WTC11 (cell line): ENCODE measurements at regions not wholly inside any gene's neighbourhood (a gene's known extent, or its start where the extent isn't known, plus 50 kb on each side); places are given as distances from the start of the nearest gene placed in this dataset.

Experiments
- ATAC-seq: fragments of 200-7000 bp; cut with Tn5 transposase; 2 replicates; pipeline ENCODE4 v1.10.0; 2021; ENCODE audit warnings: mild to moderate bottlenecking, moderate library complexity
- CTCF ChIA-PET: fragments of 300-600 bp; sonication (Branson Sonifier 250); formaldehyde crosslinking; loops from one replicate; lab custom pipeline; 2021; ENCODE audit warnings: antibody characterized with exemption; lab: Charles Lee
- POLR2A ChIA-PET: fragments of 350-600 bp; sonication (Branson Sonifier 250); formaldehyde crosslinking; loops from one replicate; lab custom pipeline; 2021; ENCODE audit warnings: antibody characterized with exemption; lab: Charles Lee
- DNase-seq: peaks from one replicate; pipeline ENCODE4 v3.0.0; 2021; ENCODE audit warnings: low spot score
- H3K27ac Mint-ChIP-seq: 2 replicates; pipeline ENCODE4 v1.8.0; 2021; ENCODE audit warnings: mixed read lengths
- H3K27me3 Mint-ChIP-seq: 2 replicates; pipeline ENCODE4 v1.8.0; 2021; ENCODE audit warnings: low read depth, mild to moderate bottlenecking, moderate library complexity, mixed read lengths
- H3K36me3 Mint-ChIP-seq: 2 replicates; pipeline ENCODE4 v1.8.0; 2021; ENCODE audit warnings: mixed read lengths
- H3K4me1 Mint-ChIP-seq: 2 replicates; pipeline ENCODE4 v1.8.0; 2022; ENCODE audit warnings: mixed read lengths
- H3K4me3 Mint-ChIP-seq: 2 replicates; pipeline ENCODE4 v1.8.0; 2021; ENCODE audit warnings: mild to moderate bottlenecking, moderate library complexity, mixed read lengths
- H3K9me3 Mint-ChIP-seq: 2 replicates; pipeline ENCODE4 v1.8.0; 2021; ENCODE audit warnings: mixed read lengths
- EMX1 ChIP-seq: fragments of 250-450 bp; sonication (Bioruptor Pico); IDR thresholded peaks from 2 replicates; pipeline ENCODE4 v1.8.0; 2021; ENCODE audit warnings: mild to moderate bottlenecking
- ERG ChIP-seq: fragments of 250-450 bp; sonication (Bioruptor Pico); IDR thresholded peaks from 2 replicates; pipeline ENCODE4 v1.8.0; 2021; ENCODE audit warnings: mild to moderate bottlenecking
- GRHL2 ChIP-seq: fragments of 250-450 bp; sonication (Bioruptor Pico); IDR thresholded peaks from 2 replicates; pipeline ENCODE4 v1.8.0; 2022; ENCODE audit warnings: mild to moderate bottlenecking, moderate library complexity; ENCODE audit not compliant: insufficient replicate concordance, severe bottlenecking
- HMGA2 ChIP-seq: fragments of 250-450 bp; sonication (Bioruptor Pico); IDR thresholded peaks from 2 replicates; pipeline ENCODE4 v1.4.0; 2021; ENCODE audit warnings: mild to moderate bottlenecking, moderate library complexity
- MXD4 ChIP-seq: fragments of 250-450 bp; sonication (Bioruptor Pico); IDR thresholded peaks from 2 replicates; pipeline ENCODE4 v1.8.0; 2021; ENCODE audit warnings: mild to moderate bottlenecking, moderate library complexity, borderline replicate concordance
- NR3C1 ChIP-seq: sonication (generic); formaldehyde crosslinking; conservative IDR thresholded peaks from 2 replicates; pipeline ENCODE4 v1.8.1; 2023; ENCODE audit warnings: low read depth, mild to moderate bottlenecking, missing genetic modification reagents
- PRDM15 ChIP-seq: sonication (generic); formaldehyde crosslinking; IDR thresholded peaks from 2 replicates; pipeline ENCODE4 v1.8.0; 2022; ENCODE audit warnings: missing genetic modification reagents
- SMAD3 ChIP-seq: sonication (generic); formaldehyde crosslinking; IDR thresholded peaks from 2 replicates; pipeline ENCODE4 v1.8.0; 2022; ENCODE audit warnings: missing genetic modification reagents, mild to moderate bottlenecking, borderline replicate concordance
- SOX15 ChIP-seq: fragments of 250-450 bp; sonication (Bioruptor Pico); IDR thresholded peaks from 2 replicates; pipeline ENCODE4 v1.9.0; 2021; ENCODE audit warnings: mild to moderate bottlenecking
- USF1 ChIP-seq: sonication (generic); formaldehyde crosslinking; IDR thresholded peaks from 2 replicates; pipeline ENCODE4 v1.8.0; 2022; ENCODE audit warnings: mild to moderate bottlenecking, missing genetic modification reagents
- ZBTB43 ChIP-seq: sonication (generic); formaldehyde crosslinking; IDR thresholded peaks from 2 replicates; pipeline ENCODE4 v1.8.1; 2023; ENCODE audit warnings: mild to moderate bottlenecking, missing genetic modification reagents
- ZNF138 ChIP-seq: sonication (generic); formaldehyde crosslinking; conservative IDR thresholded peaks from 2 replicates; pipeline ENCODE4 v1.8.1; 2022; ENCODE audit warnings: mild to moderate bottlenecking, moderate library complexity, missing genetic modification reagents
- TF ChIP-seq, protein P1 (sequence below): sonication (generic); formaldehyde crosslinking; IDR thresholded peaks from 2 replicates; pipeline ENCODE4 v1.8.0; 2022; ENCODE audit warnings: mild to moderate bottlenecking, missing genetic modification reagents
- TF ChIP-seq, protein P2 (sequence below): sonication (generic); formaldehyde crosslinking; IDR thresholded peaks from 2 replicates; pipeline ENCODE4 v1.8.0; 2022; ENCODE audit warnings: mild to moderate bottlenecking, missing genetic modification reagents
- TF ChIP-seq, protein P3 (sequence below): sonication (generic); formaldehyde crosslinking; IDR thresholded peaks from 2 replicates; pipeline ENCODE4 v1.8.1; 2022; ENCODE audit warnings: low read depth, mild to moderate bottlenecking, moderate library complexity, missing genetic modification reagents, borderline replicate concordance

DNA sequence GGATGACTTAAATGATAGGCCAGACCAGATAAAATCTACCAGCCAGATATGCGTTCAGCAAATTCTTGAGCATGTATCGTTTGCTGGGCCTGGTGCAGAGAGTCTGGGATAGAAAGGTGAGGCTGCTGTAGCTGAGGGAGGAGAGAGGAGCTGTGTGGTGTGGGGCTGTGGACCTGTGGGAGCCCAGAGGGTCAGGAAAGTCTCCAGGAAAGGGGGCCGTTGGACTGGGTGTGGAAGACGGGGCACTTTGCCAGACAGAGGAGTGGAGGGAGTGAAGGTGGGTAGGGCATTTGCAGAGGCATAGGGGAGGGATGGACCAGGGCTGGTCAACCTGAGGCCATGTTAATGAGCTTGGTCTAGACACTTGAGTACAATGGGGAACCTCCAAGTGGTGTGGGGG, 124.7 kb upstream of the UNC5B start:
- no peak for DNase-seq
- peaks cover 6% of the 10 kb centered on the region for H3K27me3 Mint-ChIP-seq
- ChIA-PET CTCF (no interaction called here), POLR2A (no interaction called here)
- no peak overlapping the region for H3K27ac Mint-ChIP-seq
- no peak for ATAC-seq
- no peak for TF ChIP-seq SOX15 (CRISPR knock-in tag)
- no peak for TF ChIP-seq USF1
- no peak for TF ChIP-seq ZNF138 (CRISPR knock-in tag)
- no peak for TF ChIP-seq NR3C1 (CRISPR knock-in tag)
- no peak for TF ChIP-seq ZBTB43
- no peak for TF ChIP-seq EMX1 (CRISPR knock-in tag)
- TF ChIP-seq, protein P1, sequence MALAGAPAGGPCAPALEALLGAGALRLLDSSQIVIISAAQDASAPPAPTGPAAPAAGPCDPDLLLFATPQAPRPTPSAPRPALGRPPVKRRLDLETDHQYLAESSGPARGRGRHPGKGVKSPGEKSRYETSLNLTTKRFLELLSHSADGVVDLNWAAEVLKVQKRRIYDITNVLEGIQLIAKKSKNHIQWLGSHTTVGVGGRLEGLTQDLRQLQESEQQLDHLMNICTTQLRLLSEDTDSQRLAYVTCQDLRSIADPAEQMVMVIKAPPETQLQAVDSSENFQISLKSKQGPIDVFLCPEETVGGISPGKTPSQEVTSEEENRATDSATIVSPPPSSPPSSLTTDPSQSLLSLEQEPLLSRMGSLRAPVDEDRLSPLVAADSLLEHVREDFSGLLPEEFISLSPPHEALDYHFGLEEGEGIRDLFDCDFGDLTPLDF, result no peak
- TF ChIP-seq, protein P2, sequence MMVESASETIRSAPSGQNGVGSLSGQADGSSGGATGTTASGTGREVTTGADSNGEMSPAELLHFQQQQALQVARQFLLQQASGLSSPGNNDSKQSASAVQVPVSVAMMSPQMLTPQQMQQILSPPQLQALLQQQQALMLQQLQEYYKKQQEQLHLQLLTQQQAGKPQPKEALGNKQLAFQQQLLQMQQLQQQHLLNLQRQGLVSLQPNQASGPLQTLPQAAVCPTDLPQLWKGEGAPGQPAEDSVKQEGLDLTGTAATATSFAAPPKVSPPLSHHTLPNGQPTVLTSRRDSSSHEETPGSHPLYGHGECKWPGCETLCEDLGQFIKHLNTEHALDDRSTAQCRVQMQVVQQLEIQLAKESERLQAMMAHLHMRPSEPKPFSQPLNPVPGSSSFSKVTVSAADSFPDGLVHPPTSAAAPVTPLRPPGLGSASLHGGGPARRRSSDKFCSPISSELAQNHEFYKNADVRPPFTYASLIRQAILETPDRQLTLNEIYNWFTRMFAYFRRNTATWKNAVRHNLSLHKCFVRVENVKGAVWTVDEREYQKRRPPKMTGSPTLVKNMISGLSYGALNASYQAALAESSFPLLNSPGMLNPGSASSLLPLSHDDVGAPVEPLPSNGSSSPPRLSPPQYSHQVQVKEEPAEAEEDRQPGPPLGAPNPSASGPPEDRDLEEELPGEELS (CRISPR knock-in tag), result no peak
- TF ChIP-seq MXD4, result no peak
- TF ChIP-seq ERG (CRISPR knock-in tag), result no peak
- TF ChIP-seq, protein P3, sequence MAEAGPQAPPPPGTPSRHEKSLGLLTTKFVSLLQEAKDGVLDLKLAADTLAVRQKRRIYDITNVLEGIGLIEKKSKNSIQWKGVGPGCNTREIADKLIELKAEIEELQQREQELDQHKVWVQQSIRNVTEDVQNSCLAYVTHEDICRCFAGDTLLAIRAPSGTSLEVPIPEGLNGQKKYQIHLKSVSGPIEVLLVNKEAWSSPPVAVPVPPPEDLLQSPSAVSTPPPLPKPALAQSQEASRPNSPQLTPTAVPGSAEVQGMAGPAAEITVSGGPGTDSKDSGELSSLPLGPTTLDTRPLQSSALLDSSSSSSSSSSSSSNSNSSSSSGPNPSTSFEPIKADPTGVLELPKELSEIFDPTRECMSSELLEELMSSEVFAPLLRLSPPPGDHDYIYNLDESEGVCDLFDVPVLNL (CRISPR knock-in tag), result no peak
- no peak for TF ChIP-seq HMGA2 (CRISPR knock-in tag)
- TF ChIP-seq GRHL2 (CRISPR knock-in tag), result no peak
- no peak for TF ChIP-seq PRDM15 (CRISPR knock-in tag)
- no peak for TF ChIP-seq SMAD3 (CRISPR knock-in tag)
- no peaks in the 10 kb centered on the region for H3K36me3 Mint-ChIP-seq
- H3K4me1 Mint-ChIP-seq, result no peaks in the 10 kb centered on the region; the same call in none of the 2 replicates
- no peak overlapping the region for H3K4me3 Mint-ChIP-seq
- peaks cover 4% of the 10 kb centered on the region; the same call in 1 of the 2 replicates for H3K9me3 Mint-ChIP-seq
